Tibial nerve (tissue), 4 donors: ENCODE measurements at regions not wholly inside any gene's neighbourhood (a gene's known extent, or its start where the extent isn't known, plus 50 kb on each side); places are given as distances from the start of the nearest gene placed in this dataset.

ENCODE experiments used
- DNase-seq, 2 donors: peaks; one replicate each; pipeline ENCODE4 v3.0.0-alpha.2; 2019; ENCODE audit warnings: low spot score in 2 of 2
- H3K27ac ChIP-seq, 4 donors: fragments of 200-600 bp; sonication (generic) in 3 of 4; one replicate each; pipeline ENCODE4 v1.5.1; 2017 to 2019; ENCODE audit warnings: mild to moderate bottlenecking in 1 of 4
- H3K27me3 ChIP-seq, 2 donors: fragments of 200-600 bp; sonication (generic) in 1 of 2; one replicate each; pipeline versions ENCODE4 v1.5.1 to v1.6.0; 2017 to 2019
- H3K36me3 ChIP-seq, 3 donors: fragments of 200-600 bp; sonication (generic); one replicate each; pipeline ENCODE4 v1.5.1; 2018 to 2019
- H3K4me1 ChIP-seq, 4 donors: fragments of 200-600 bp; sonication (generic) in 3 of 4; one replicate each; pipeline ENCODE4 v1.5.1; 2017 to 2019
- H3K4me3 ChIP-seq, 4 donors: fragments of 200-600 bp; sonication (generic) in 3 of 4; one replicate each; pipeline ENCODE4 v1.5.1; 2017 to 2019; ENCODE audit warnings: mild to moderate bottlenecking in 1 of 4, moderate library complexity in 1 of 4
- H3K9me3 ChIP-seq, 4 donors: fragments of 200-600 bp; sonication (generic) in 3 of 4; one replicate each; pipeline ENCODE4 v1.5.1; 2017 to 2019
- EP300 ChIP-seq, 2 donors: sonication (generic); formaldehyde crosslinking; IDR thresholded peaks; one replicate each; pipeline ENCODE4 v1.6.1; 2017; ENCODE audit warnings: antibody characterized with exemption in 2 of 2, mild to moderate bottlenecking in 1 of 2
- POLR2A ChIP-seq, 2 donors: fragments of 450-650 bp; IDR thresholded peaks; one replicate each; pipeline ENCODE4 v1.6.1; 2017; ENCODE audit warnings: antibody characterized with exemption in 2 of 2, mild to moderate bottlenecking in 2 of 2, moderate library complexity in 2 of 2
- WGBS, 2 donors: methylation state at CpG; one replicate each; pipeline ENCODE4 v1.1.5; 2018; 5-methylcytosine and 5-hydroxymethylcytosine counted together
- TF ChIP-seq, protein P1 (sequence below), 5 experiments: fragments of 200-600 bp in 3 of 5; fragments of 450-650 bp in 2 of 5; sonication (generic) in 3 of 5; IDR thresholded peaks; one replicate each; pipeline ENCODE4 v1.5.1; 2016 to 2019; ENCODE audit warnings: antibody characterized with exemption in 5 of 5, mild to moderate bottlenecking in 3 of 5, moderate library complexity in 2 of 5

DNA sequence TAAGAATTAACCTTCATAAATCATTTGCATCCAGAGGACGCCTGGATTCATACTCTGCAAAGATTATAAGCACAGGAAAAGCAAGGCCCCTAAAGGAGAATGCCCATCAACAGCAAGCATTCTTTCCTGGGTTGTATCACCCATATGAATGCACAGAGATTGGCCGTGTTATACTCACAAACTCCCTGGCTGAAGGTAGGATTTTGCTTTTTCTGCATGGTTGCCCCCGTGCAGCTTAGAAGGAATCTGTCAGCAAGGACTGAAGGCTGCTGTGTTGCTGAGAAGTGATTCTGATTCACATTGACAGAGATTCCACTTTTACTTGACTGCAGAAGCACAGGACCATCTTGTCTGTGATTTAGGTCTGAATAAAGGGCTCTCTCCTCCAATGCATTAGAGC lies 283.0 kb downstream of the LRRIQ3 start:
- H3K27ac ChIP-seq, result no peak overlapping the region
- DNase-seq, result no peak
- H3K27me3 ChIP-seq, result no peaks in the 10 kb centered on the region
- peaks cover 0 to 17% (median 2%) of the 10 kb centered on the region in 4 donors for H3K9me3 ChIP-seq
- H3K36me3 ChIP-seq, result no peaks in the 10 kb centered on the region
- H3K4me3 ChIP-seq, result no peak overlapping the region
- 33 to 47% methylated on average over 3 of the region's 3 CpGs for WGBS, 2 donors
- no peaks in the 10 kb centered on the region for H3K4me1 ChIP-seq
- TF ChIP-seq, protein P1, sequence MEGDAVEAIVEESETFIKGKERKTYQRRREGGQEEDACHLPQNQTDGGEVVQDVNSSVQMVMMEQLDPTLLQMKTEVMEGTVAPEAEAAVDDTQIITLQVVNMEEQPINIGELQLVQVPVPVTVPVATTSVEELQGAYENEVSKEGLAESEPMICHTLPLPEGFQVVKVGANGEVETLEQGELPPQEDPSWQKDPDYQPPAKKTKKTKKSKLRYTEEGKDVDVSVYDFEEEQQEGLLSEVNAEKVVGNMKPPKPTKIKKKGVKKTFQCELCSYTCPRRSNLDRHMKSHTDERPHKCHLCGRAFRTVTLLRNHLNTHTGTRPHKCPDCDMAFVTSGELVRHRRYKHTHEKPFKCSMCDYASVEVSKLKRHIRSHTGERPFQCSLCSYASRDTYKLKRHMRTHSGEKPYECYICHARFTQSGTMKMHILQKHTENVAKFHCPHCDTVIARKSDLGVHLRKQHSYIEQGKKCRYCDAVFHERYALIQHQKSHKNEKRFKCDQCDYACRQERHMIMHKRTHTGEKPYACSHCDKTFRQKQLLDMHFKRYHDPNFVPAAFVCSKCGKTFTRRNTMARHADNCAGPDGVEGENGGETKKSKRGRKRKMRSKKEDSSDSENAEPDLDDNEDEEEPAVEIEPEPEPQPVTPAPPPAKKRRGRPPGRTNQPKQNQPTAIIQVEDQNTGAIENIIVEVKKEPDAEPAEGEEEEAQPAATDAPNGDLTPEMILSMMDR (IDR thresholded peaks at IDR 0.05), result no peak
- TF ChIP-seq POLR2A (IDR thresholded peaks at IDR 0.05), result no peak
- no peak for TF ChIP-seq EP300 (IDR thresholded peaks at IDR 0.05)

DNA sequence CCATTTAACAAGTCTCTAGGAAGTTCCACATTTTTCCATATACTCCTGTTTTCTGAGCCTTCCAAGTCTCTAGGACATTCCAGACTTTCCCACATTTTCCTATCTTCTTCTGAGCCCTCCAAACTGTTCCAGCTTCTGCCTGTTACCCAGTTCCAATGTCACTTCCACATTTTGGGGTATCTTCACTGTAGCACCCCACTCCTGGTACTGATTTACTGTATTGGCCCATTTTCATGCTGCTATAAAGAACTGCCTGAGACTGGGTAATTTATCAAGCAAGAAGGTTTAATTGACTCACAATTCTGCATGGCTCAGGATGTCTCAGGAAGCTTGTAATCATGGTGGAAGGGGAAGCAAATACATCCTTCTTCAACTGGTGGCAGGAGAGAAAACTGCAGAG lies 285.0 kb downstream of the LRRIQ3 start:
- Histone ChIP-seq H3K27me3 (no peaks in the 10 kb centered on the region), H3K36me3 (no peaks in the 10 kb centered on the region), H3K4me1 (no peaks in the 10 kb centered on the region), H3K4me3 (no peak overlapping the region), H3K9me3 (peaks cover 0 to 17% (median 2%) of the 10 kb centered on the region in 4 donors), H3K27ac (no peak overlapping the region)
- DNase-seq, result no peak
- TF ChIP-seq, protein P1 (IDR thresholded peaks at IDR 0.05), result no peak

DNA sequence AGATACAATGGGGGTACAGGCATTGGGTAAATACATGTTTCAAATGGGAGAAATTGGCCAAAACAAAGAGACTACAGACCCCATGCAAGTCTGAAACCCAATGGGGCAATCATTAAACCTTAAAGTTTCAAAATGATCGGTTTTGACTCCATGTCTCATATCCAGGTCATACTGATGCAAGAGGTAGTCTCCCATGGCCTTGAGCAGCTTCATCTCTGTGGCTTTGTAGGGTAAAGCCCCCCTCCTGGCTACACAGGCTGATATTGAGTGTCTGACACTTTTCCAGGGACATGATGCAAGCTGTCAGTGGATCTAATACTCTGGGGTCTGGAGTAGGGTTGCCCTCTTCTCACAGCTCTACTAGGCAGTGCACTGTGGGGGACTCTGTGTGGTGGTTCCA lies 286.1 kb downstream of the LRRIQ3 start:
- 87 to 100% methylated on average over 1 of the region's 1 CpG for WGBS, 2 donors
- Histone ChIP-seq H3K36me3 (no peaks in the 10 kb centered on the region), H3K4me1 (no peaks in the 10 kb centered on the region), H3K27ac (no peak overlapping the region), H3K9me3 (peaks cover 0 to 17% (median 2%) of the 10 kb centered on the region in 4 donors), H3K4me3 (no peak overlapping the region), H3K27me3 (no peaks in the 10 kb centered on the region)
- no peak for TF ChIP-seq EP300 (IDR thresholded peaks at IDR 0.05)
- TF ChIP-seq, protein P1 (IDR thresholded peaks at IDR 0.05), result no peak
- TF ChIP-seq POLR2A (IDR thresholded peaks at IDR 0.05), result no peak
- DNase-seq, result no peak

DNA sequence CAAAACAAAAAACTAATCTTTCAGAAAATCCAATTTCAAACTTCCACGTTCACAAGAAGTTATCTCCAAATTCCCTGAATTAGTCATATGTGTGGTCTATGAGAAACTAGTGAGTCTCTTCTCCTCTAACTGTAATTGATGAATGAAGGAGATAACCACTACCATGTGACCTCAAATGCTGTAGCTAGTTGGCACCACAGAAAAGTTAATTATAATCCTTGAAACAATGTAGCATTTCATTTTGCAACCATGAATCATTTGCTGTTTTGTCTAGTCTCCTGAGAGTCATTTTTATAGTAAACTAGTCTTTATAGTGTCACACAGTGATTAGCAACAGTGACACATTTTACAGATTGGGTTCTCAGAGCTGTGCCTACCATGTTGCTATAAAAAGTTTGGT lies 287.5 kb downstream of the LRRIQ3 start:
- H3K27me3 ChIP-seq, result no peaks in the 10 kb centered on the region
- TF ChIP-seq POLR2A (IDR thresholded peaks at IDR 0.05), result no peak
- no peak for TF ChIP-seq EP300 (IDR thresholded peaks at IDR 0.05)
- TF ChIP-seq, protein P1 (IDR thresholded peaks at IDR 0.05), result no peak
- DNase-seq, result no peak
- H3K4me3 ChIP-seq, result no peak overlapping the region
- no peaks in the 10 kb centered on the region for H3K36me3 ChIP-seq
- 72 to 81% methylated on average over 1 of the region's 1 CpG for WGBS, 2 donors
- H3K27ac ChIP-seq, result no peak overlapping the region
- no peaks in the 10 kb centered on the region for H3K4me1 ChIP-seq
- peaks cover 0 to 17% (median 2%) of the 10 kb centered on the region in 4 donors for H3K9me3 ChIP-seq

DNA sequence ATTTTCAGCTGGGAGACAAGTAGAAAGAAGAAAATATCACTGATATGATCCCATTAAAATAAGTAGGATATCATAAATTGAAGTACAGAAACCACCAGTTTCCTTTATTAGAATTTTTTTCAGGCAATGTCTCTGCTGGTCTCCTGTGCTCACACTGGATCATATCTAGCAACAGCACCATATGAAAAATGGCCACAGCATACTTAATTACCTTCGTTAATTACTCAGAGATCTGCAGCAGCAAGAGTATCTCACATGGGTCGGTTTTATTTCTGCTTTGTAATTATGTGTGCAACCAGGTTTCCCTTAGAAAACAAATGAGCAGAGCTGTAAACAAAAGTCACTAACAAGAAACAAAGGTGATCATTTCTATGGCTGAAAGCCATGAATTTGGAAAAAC lies 287.9 kb downstream of the LRRIQ3 start:
- Histone ChIP-seq H3K36me3 (no peaks in the 10 kb centered on the region), H3K27ac (no peak overlapping the region), H3K27me3 (no peaks in the 10 kb centered on the region), H3K4me1 (no peaks in the 10 kb centered on the region), H3K9me3 (peaks cover 0 to 17% (median 2%) of the 10 kb centered on the region in 4 donors), H3K4me3 (no peak overlapping the region)
- TF ChIP-seq POLR2A (IDR thresholded peaks at IDR 0.05), result no peak
- TF ChIP-seq, protein P1 (IDR thresholded peaks at IDR 0.05), result no peak
- no peak for TF ChIP-seq EP300 (IDR thresholded peaks at IDR 0.05)
- no peak for DNase-seq
- 75 to 84% methylated on average over 2 of the region's 2 CpGs for WGBS, 2 donors
